K562 (cell line): ENCODE measurements at regions not wholly inside any gene's neighbourhood (a gene's known extent, or its start where the extent isn't known, plus 50 kb on each side); places are given as distances from the start of the nearest gene placed in this dataset.

ENCODE experiments used
- DEAF1 ChIP-seq: fragments of 450-650 bp; formaldehyde crosslinking; IDR thresholded peaks from 2 replicates; pipeline ENCODE4 v1.4.0; 2020; ENCODE audit warnings: mild to moderate bottlenecking, moderate library complexity
- E2F1 ChIP-seq: sonication (generic); formaldehyde crosslinking; IDR thresholded peaks from 2 replicates; pipeline ENCODE4 v1.8.1; 2023; ENCODE audit warnings: mild to moderate bottlenecking, missing genetic modification reagents, moderate library complexity
- ETS2 ChIP-seq: IDR thresholded peaks from 2 replicates; pipeline ENCODE4 v1.6.1; 2016; ENCODE audit warnings: borderline replicate concordance, missing genetic modification characterization, mild to moderate bottlenecking, moderate library complexity, missing compliant biosample characterization; ENCODE audit not compliant: poor library complexity, severe bottlenecking
- HDAC6 ChIP-seq: IDR thresholded peaks from 2 replicates; pipeline ENCODE4 v1.6.1; 2012; ENCODE audit warnings: low read depth, mild to moderate bottlenecking, control low read depth, inconsistent platforms, low read length, moderate library complexity
- HNRNPK ChIP-seq: fragments of 200-400 bp; formaldehyde crosslinking; IDR thresholded peaks from one replicate; pipeline ENCODE4 v1.6.1; 2018; ENCODE audit warnings: mild to moderate bottlenecking, low read depth, low read length; ENCODE audit not compliant: poor library complexity, severe bottlenecking
- ID3 ChIP-seq, 2 experiments: fragments of 250-450 bp in 1 of 2; fragments of 450-650 bp in 1 of 2; sonication (Bioruptor Pico) in 1 of 2; IDR thresholded peaks; 2 replicates each; pipeline versions ENCODE4 v1.6.1 to v1.8.0; 2016 to 2021; ENCODE audit warnings: mild to moderate bottlenecking in 2 of 2, moderate library complexity in 2 of 2, missing compliant biosample characterization in 1 of 2, missing genetic modification characterization in 1 of 2
- RCOR1 ChIP-seq, 2 experiments: IDR thresholded peaks; 2 replicates each; pipeline ENCODE4 v1.6.1; 2012; ENCODE audit warnings: low read depth in 2 of 2, low read length in 2 of 2, borderline replicate concordance in 1 of 2, improper control_type of control experiment in 1 of 2
- SMAD1 ChIP-seq: fragments of 150-350 bp; IDR thresholded peaks from 2 replicates; pipeline ENCODE4 v1.6.1; 2014; ENCODE audit warnings: low read length, low read depth; ENCODE audit not compliant: partially characterized antibody
- SNRNP70 ChIP-seq: fragments of 200-400 bp; formaldehyde crosslinking; optimal IDR thresholded peaks from 2 replicates; pipeline ENCODE3; 2017; ENCODE audit warnings: low read depth, low read length
- STAT5B ChIP-seq: fragments of 250-450 bp; sonication (Bioruptor Pico); IDR thresholded peaks from 2 replicates; pipeline ENCODE4 v1.8.0; 2021; ENCODE audit warnings: mild to moderate bottlenecking, inconsistent platforms
- U2AF2 ChIP-seq: fragments of 200-400 bp; formaldehyde crosslinking; optimal IDR thresholded peaks from 2 replicates; pipeline ENCODE3; 2017; ENCODE audit warnings: low read depth, mild to moderate bottlenecking, low read length
- WHSC1 ChIP-seq: IDR thresholded peaks from one replicate; pipeline ENCODE4 v1.6.1; 2012; ENCODE audit warnings: low read length, control low read depth, inconsistent platforms
- ZBED1 ChIP-seq: IDR thresholded peaks from 2 replicates; pipeline ENCODE4 v1.6.1; 2014
- ZBTB43 ChIP-seq: sonication (generic); formaldehyde crosslinking; IDR thresholded peaks from 2 replicates; pipeline ENCODE4 v1.8.0; 2023; ENCODE audit warnings: mild to moderate bottlenecking, missing genetic modification reagents
- ZNF384 ChIP-seq: IDR thresholded peaks from 2 replicates; pipeline ENCODE4 v1.6.1; 2012; ENCODE audit warnings: low read depth, low read length, improper control_type of control experiment
- ZNF408 ChIP-seq: fragments of 250-450 bp; sonication (Bioruptor Pico); IDR thresholded peaks from 2 replicates; pipeline ENCODE4 v1.4.0; 2020; ENCODE audit warnings: low read depth, mild to moderate bottlenecking, moderate library complexity
- TF ChIP-seq, protein P1 (sequence below): fragments of 200-800 bp; sonication (Bioruptor generic); IDR thresholded peaks from 2 replicates; pipeline ENCODE4 v1.6.1; 2017; ENCODE audit warnings: missing genetic modification characterization, missing compliant biosample characterization
- TF ChIP-seq, protein P2 (sequence below), 2 experiments: fragments of 200-800 bp in 1 of 2; sonication (Bioruptor generic) in 1 of 2; sonication (generic) in 1 of 2; formaldehyde crosslinking in 1 of 2; IDR thresholded peaks in 1 of 2; conservative IDR thresholded peaks in 1 of 2; 2 replicates each; pipeline versions ENCODE4 v1.5.0 to v1.6.1; 2016 to 2020; ENCODE audit warnings: missing compliant biosample characterization in 1 of 2, missing genetic modification characterization in 1 of 2, missing genetic modification reagents in 1 of 2

GRCh38 chr14:22391908-22392565, 197.0 kb downstream of the DAD1 start (continued):
- TF ChIP-seq, protein P1, sequence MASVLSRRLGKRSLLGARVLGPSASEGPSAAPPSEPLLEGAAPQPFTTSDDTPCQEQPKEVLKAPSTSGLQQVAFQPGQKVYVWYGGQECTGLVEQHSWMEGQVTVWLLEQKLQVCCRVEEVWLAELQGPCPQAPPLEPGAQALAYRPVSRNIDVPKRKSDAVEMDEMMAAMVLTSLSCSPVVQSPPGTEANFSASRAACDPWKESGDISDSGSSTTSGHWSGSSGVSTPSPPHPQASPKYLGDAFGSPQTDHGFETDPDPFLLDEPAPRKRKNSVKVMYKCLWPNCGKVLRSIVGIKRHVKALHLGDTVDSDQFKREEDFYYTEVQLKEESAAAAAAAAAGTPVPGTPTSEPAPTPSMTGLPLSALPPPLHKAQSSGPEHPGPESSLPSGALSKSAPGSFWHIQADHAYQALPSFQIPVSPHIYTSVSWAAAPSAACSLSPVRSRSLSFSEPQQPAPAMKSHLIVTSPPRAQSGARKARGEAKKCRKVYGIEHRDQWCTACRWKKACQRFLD, result no peak
- TF ChIP-seq ZNF384 (no peak), ID3 (CRISPR knock-in tag; IDR thresholded peaks at IDR 0.05) (no peak), ID3 (tag; IDR thresholded peaks at IDR 0.05) (no peak), HDAC6 (no peak), E2F1 (CRISPR knock-in tag) (no peak), U2AF2 (no peak), SNRNP70 (no peak), WHSC1 (no peak), ZNF408 (CRISPR knock-in tag) (no peak), DEAF1 (CRISPR knock-in tag) (peak; percentile 97), RCOR1 (IDR thresholded peaks at IDR 0.05; ENCODE audit: borderline replicate concordance in 1 of 2, low read depth in 2 of 2, low read length in 2 of 2) (no peak), STAT5B (CRISPR knock-in tag) (no peak), HNRNPK (no peak), ZBED1 (no peak), ETS2 (no peak), SMAD1 (no peak), ZBTB43 (no peak)
- TF ChIP-seq, protein P2, sequence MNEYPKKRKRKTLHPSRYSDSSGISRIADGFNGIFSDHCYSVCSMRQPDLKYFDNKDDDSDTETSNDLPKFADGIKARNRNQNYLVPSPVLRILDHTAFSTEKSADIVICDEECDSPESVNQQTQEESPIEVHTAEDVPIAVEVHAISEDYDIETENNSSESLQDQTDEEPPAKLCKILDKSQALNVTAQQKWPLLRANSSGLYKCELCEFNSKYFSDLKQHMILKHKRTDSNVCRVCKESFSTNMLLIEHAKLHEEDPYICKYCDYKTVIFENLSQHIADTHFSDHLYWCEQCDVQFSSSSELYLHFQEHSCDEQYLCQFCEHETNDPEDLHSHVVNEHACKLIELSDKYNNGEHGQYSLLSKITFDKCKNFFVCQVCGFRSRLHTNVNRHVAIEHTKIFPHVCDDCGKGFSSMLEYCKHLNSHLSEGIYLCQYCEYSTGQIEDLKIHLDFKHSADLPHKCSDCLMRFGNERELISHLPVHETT (CRISPR knock-in tag; conservative IDR thresholded peaks at IDR 0.05 in 1 of 2, IDR thresholded peaks at IDR 0.05 in 1 of 2), result no peak
